K562 (cell line): ENCODE measurements at regions not wholly inside any gene's neighbourhood (a gene's known extent, or its start where the extent isn't known, plus 50 kb on each side); places are given as distances from the start of the nearest gene placed in this dataset.

ENCODE experiments used
- ATAC-seq: fragments of 200-7000 bp; cut with Tn5 transposase; 3 replicates; pipeline ENCODE4 v1.9.1; 2020; ENCODE audit warnings: moderate library complexity
- BruUV-seq: library from RNA; stranded (reverse); fragments of 400-500 nt; replicated peaks from 2 replicates; lab custom pipeline; 2021; lab: Mats Ljungman, UMichigan
- CTCF ChIA-PET: fragments of 300-600 bp; formaldehyde crosslinking; extraction: SDS; loops from one replicate; lab custom pipeline; 2021; ENCODE audit warnings: low intra/inter-chr PET ratio; lab: Yijun Ruan, JAX
- POLR2A ChIA-PET: fragments of 300-600, 350-650 bp; sonication (Branson Sonifier 250); formaldehyde crosslinking; extraction: SDS; loops from one replicate; lab custom pipeline; 2021; ENCODE audit warnings: antibody characterized with exemption, inconsistent platforms; lab: Yijun Ruan, JAX
- DNase-seq, 4 experiments: peaks; one replicate each; pipeline versions ENCODE4 v3.0.0 to v3.0.0-alpha.2; 2011 to 2018; ENCODE audit warnings: low spot score in 3 of 4, mixed read lengths in 3 of 4; ENCODE audit errors: extremely low read depth in 1 of 4
- FAIRE-seq: peaks from 2 replicates; lab custom pipeline; 2011; peaks lifted over from hg19 to GRCh38; lab: Jason Lieb, UNC
- H2AFZ ChIP-seq: 2 replicates; pipeline ENCODE4 v1.6.0; 2011; ENCODE audit warnings: low read depth, low read length, control low read depth, inconsistent platforms
- H3K27ac ChIP-seq: fragments of 200-600 bp; 3 replicates; pipeline ENCODE4 v1.8.0; 2011; ENCODE audit warnings: low read depth, mild to moderate bottlenecking, control low read depth, inconsistent platforms, low read length, moderate library complexity, mixed read lengths; ENCODE audit errors: extremely low read depth
- H3K27me3 ChIP-seq, 2 experiments: fragments of 300-600 bp in 1 of 2; 2 replicates in 1 of 2; 3 replicates in 1 of 2; pipeline versions ENCODE4 v1.6.0 to v1.8.0; 2011; ENCODE audit warnings: inconsistent platforms in 2 of 2, low read length in 2 of 2, mild to moderate bottlenecking in 1 of 2, mixed read lengths in 1 of 2, moderate library complexity in 1 of 2; ENCODE audit not compliant: control insufficient read depth in 2 of 2, insufficient read depth in 2 of 2
- H3K36me3 ChIP-seq: fragments of 300-600 bp; 3 replicates; pipeline ENCODE4 v1.8.0; 2011; ENCODE audit warnings: mild to moderate bottlenecking, low read length, inconsistent platforms; ENCODE audit not compliant: control insufficient read depth, insufficient read depth
- H3K4me1 ChIP-seq, 2 experiments: fragments of 200-600 bp in 1 of 2; replicated peaks in 1 of 2; 2 replicates in 1 of 2; 3 replicates in 1 of 2; pipeline versions ENCODE4 v1.5.1 to v1.8.0; 2011; ENCODE audit warnings: inconsistent platforms in 2 of 2, low read length in 2 of 2, mild to moderate bottlenecking in 1 of 2, mixed read lengths in 1 of 2, moderate library complexity in 1 of 2; ENCODE audit not compliant: control insufficient read depth in 2 of 2, insufficient read depth in 2 of 2
- H3K4me2 ChIP-seq: 2 replicates; pipeline ENCODE4 v1.6.1; 2011; ENCODE audit warnings: low read length, control low read depth, inconsistent platforms, mixed read lengths; ENCODE audit not compliant: insufficient read depth
- H3K4me3 ChIP-seq: fragments of 200-600 bp; sonication (generic), shearing (Covaris generic); 2 replicates; pipeline ENCODE4 v1.5.1; 2016; ENCODE audit warnings: control low read depth, inconsistent platforms
- H3K79me2 ChIP-seq: fragments of 200-600 bp; 3 replicates; pipeline ENCODE4 v1.8.0; 2011; ENCODE audit warnings: low read length, inconsistent platforms; ENCODE audit not compliant: control insufficient read depth, insufficient read depth
- H3K9ac ChIP-seq, 2 experiments: 2 replicates each; pipeline versions ENCODE4 v1.6.0 to v1.6.1; 2011; ENCODE audit warnings: low read depth in 2 of 2, low read length in 2 of 2, control low read depth in 1 of 2, inconsistent platforms in 1 of 2, mild to moderate bottlenecking in 1 of 2, mixed read lengths in 1 of 2; ENCODE audit not compliant: insufficient read depth in 1 of 2
- H3K9me1 ChIP-seq: one replicate; pipeline ENCODE4 v1.6.0; 2011; ENCODE audit warnings: inconsistent platforms, mild to moderate bottlenecking, low read length, moderate library complexity; ENCODE audit not compliant: control insufficient read depth, insufficient read depth
- H3K9me3 ChIP-seq: replicated peaks from 2 replicates; pipeline ENCODE4 v1.5.1; 2011; ENCODE audit warnings: low read depth, low read length, inconsistent platforms; ENCODE audit not compliant: control insufficient read depth, insufficient read depth
- H4K20me1 ChIP-seq: replicated peaks from 2 replicates; pipeline ENCODE4 v1.6.1; 2011; ENCODE audit warnings: low read length, inconsistent platforms, mixed read lengths; ENCODE audit not compliant: control insufficient read depth, insufficient read depth
- EP400 ChIP-seq: fragments of 450-650 bp; IDR thresholded peaks from 2 replicates; pipeline ENCODE4 v1.6.1; 2017; ENCODE audit warnings: antibody characterized with exemption, mild to moderate bottlenecking, moderate library complexity
- GTF2E2 ChIP-seq: fragments of 200-800 bp; sonication (Bioruptor generic); IDR thresholded peaks from 2 replicates; pipeline ENCODE4 v1.6.1; 2016; ENCODE audit warnings: missing genetic modification characterization, missing compliant biosample characterization
- HMGN3 ChIP-seq: IDR thresholded peaks from 2 replicates; pipeline ENCODE4 v1.6.1; 2011; ENCODE audit warnings: borderline replicate concordance, low read depth, mild to moderate bottlenecking, mixed read lengths, low read length; ENCODE audit not compliant: insufficient read length; ENCODE audit errors: extremely low read depth
- L3MBTL2 ChIP-seq: fragments of 450-650 bp; IDR thresholded peaks from 2 replicates; pipeline ENCODE4 v1.6.1; 2016; ENCODE audit warnings: mild to moderate bottlenecking, moderate library complexity
- MXI1 ChIP-seq: IDR thresholded peaks from 2 replicates; pipeline ENCODE4 v1.6.1; 2011; ENCODE audit warnings: low read depth, mild to moderate bottlenecking, improper control_type of control experiment, low read length
- NCOA1 ChIP-seq: fragments of 450-650 bp; IDR thresholded peaks from 2 replicates; pipeline ENCODE4 v1.6.1; 2016; ENCODE audit warnings: low read depth
- NFATC3 ChIP-seq: fragments of 450-650 bp; IDR thresholded peaks from 2 replicates; pipeline ENCODE4 v1.6.1; 2017; ENCODE audit warnings: mild to moderate bottlenecking
- PML ChIP-seq: IDR thresholded peaks from 2 replicates; pipeline ENCODE4 v1.6.1; 2012; ENCODE audit warnings: low read length, inconsistent platforms
- PURB ChIP-seq: sonication (generic); formaldehyde crosslinking; IDR thresholded peaks from 2 replicates; pipeline ENCODE4 v1.9.0; 2021; ENCODE audit warnings: low read depth, mild to moderate bottlenecking, missing genetic modification reagents
- RB1 ChIP-seq: fragments of 450-650 bp; IDR thresholded peaks from 2 replicates; pipeline ENCODE4 v1.6.1; 2017; ENCODE audit warnings: low read depth, mild to moderate bottlenecking
- SAP30 ChIP-seq: fragments of 200-600 bp; sonication (generic); IDR thresholded peaks from 2 replicates; pipeline ENCODE4 v1.6.1; 2012; ENCODE audit warnings: borderline replicate concordance, low read depth, mild to moderate bottlenecking, moderate library complexity, low read length, control low read depth, inconsistent platforms; ENCODE audit not compliant: insufficient read depth, poor library complexity, severe bottlenecking
- SIX5 ChIP-seq, 2 experiments: IDR thresholded peaks; 2 replicates each; pipeline ENCODE4 v1.6.1; 2011; ENCODE audit warnings: low read length in 2 of 2, borderline replicate concordance in 1 of 2, low read depth in 1 of 2, mild to moderate bottlenecking in 1 of 2, moderate library complexity in 1 of 2; ENCODE audit not compliant: insufficient read depth in 1 of 2
- TAF15 ChIP-seq: fragments of 200-400 bp; formaldehyde crosslinking; IDR thresholded peaks from 2 replicates; pipeline ENCODE4 v1.6.1; 2017; ENCODE audit warnings: mild to moderate bottlenecking, low read depth, low read length, moderate library complexity
- TSC22D4 ChIP-seq: fragments of 450-650 bp; IDR thresholded peaks from 2 replicates; pipeline ENCODE4 v1.6.1; 2016; ENCODE audit warnings: missing genetic modification characterization, missing biosample characterization, control low read depth
- ZNF134 ChIP-seq: fragments of 250-450 bp; sonication (Bioruptor Pico); conservative IDR thresholded peaks from 2 replicates; pipeline ENCODE4 v1.4.0; 2020
- ZNF316 ChIP-seq: fragments of 450-650 bp; IDR thresholded peaks from 2 replicates; pipeline ENCODE4 v1.6.1; 2016
- WGBS: fragments of 100-300 bp; shearing (Covaris generic); methylation state at CpG from one replicate; pipeline ENCODE4 v1.1.6; 2016; ENCODE audit warnings: low coverage, mixed read lengths; ENCODE audit not compliant: insufficient coverage; ENCODE audit errors: missing lambda C conversion rate; 5-methylcytosine and 5-hydroxymethylcytosine counted together
- in situ Hi-C: fragments of 300-500 bp; cut with MboI; formaldehyde crosslinking; loops from 4 replicates; pipeline ENCODE4 v1.15.0; 2018; ENCODE audit warnings: inconsistent platforms, mixed read lengths
- intact Hi-C: fragments of 100-400 bp; cut with micrococcal nuclease; formaldehyde crosslinking; loops from 2 replicates; pipeline ENCODE4 v1.14.2; 2022
- TF ChIP-seq, protein P1 (sequence below): fragments of 450-650 bp; IDR thresholded peaks from 2 replicates; pipeline ENCODE4 v1.6.1; 2014; ENCODE audit warnings: low read depth, mild to moderate bottlenecking, moderate library complexity, borderline replicate concordance

DNA sequence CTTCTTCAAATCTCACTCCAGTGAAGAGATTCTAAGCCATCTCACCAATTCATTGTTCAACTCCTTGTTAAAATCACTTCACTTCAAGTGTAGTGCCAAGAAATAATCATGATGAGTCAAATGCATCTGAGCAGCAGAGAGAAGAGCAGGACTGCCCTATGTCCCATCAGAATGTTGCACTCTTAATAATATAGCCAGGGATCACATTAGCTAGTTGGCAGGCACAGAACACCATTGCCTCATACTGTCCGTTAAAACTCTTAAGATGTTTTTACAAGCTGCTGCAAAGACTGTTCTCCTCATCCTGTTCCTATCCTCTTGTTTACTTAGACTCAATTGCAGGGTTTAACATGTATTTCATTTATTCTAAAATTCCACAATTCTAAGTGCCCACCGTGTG is 432.9 kb downstream of the PLPP3 start:
- ChIA-PET POLR2A (interaction anchor here (0.7 kb wide), 1 partner anchor 186 kb away, joined by 3 read pairs; no protein-coding TSS in a partner anchor), CTCF (interaction anchor here (0.6 kb wide), 1 partner anchor 187 kb away, joined by 3 read pairs; no protein-coding TSS in a partner anchor)
- no peaks in the 10 kb centered on the region for H3K4me1 ChIP-seq
- ATAC-seq = no peak
- H3K9ac ChIP-seq = no peak overlapping the region
- no peak overlapping the region for H3K4me3 ChIP-seq
- no peaks in the 10 kb centered on the region for H3K79me2 ChIP-seq
- TF ChIP-seq HMGN3 = no peak
- no peak for TF ChIP-seq ZNF134 (CRISPR knock-in tag)
- TF ChIP-seq TAF15 = no peak
- TF ChIP-seq PURB = no peak
- TF ChIP-seq PML = no peak
- TF ChIP-seq SAP30 = no peak
- TF ChIP-seq TSC22D4 (tag) = no peak
- TF ChIP-seq, protein P1, sequence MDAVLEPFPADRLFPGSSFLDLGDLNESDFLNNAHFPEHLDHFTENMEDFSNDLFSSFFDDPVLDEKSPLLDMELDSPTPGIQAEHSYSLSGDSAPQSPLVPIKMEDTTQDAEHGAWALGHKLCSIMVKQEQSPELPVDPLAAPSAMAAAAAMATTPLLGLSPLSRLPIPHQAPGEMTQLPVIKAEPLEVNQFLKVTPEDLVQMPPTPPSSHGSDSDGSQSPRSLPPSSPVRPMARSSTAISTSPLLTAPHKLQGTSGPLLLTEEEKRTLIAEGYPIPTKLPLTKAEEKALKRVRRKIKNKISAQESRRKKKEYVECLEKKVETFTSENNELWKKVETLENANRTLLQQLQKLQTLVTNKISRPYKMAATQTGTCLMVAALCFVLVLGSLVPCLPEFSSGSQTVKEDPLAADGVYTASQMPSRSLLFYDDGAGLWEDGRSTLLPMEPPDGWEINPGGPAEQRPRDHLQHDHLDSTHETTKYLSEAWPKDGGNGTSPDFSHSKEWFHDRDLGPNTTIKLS = no peak
- TF ChIP-seq RB1 = no peak
- TF ChIP-seq MXI1 = no peak
- no peak for TF ChIP-seq GTF2E2
- no peak for TF ChIP-seq EP400
- no peak for TF ChIP-seq NCOA1
- TF ChIP-seq SIX5 (IDR thresholded peaks at IDR 0.05; ENCODE audit: borderline replicate concordance in 1 of 2, insufficient read depth in 1 of 2, low read depth in 1 of 2, low read length in 2 of 2) = no peak
- no peak for TF ChIP-seq NFATC3
- TF ChIP-seq L3MBTL2 = no peak
- no peak for TF ChIP-seq ZNF316
- H3K27ac ChIP-seq = no peak overlapping the region
- no TSS peak for BruUV-seq
- 0 out of 2 replicates have a peak, but pooled peaks cover 2% of the 10 kb centered on the region for H3K9me3 ChIP-seq
- no peak overlapping the region for H3K4me2 ChIP-seq
- DNase-seq = no peak
- H3K27me3 ChIP-seq = no peaks in the 10 kb centered on the region
- no peak for FAIRE-seq
- 0% methylated on average over 2 of the region's 2 CpGs for WGBS
- in situ Hi-C loops = no loop called here
- H3K36me3 ChIP-seq = no peaks in the 10 kb centered on the region
- no peaks in the 10 kb centered on the region for H3K9me1 ChIP-seq
- no peaks in the 10 kb centered on the region for H4K20me1 ChIP-seq
- intact Hi-C loops = no loop called here
- no peak overlapping the region for H2AFZ ChIP-seq
